ENCODE measurements at regions not wholly inside any gene's neighbourhood (a gene's known extent, or its start where the extent isn't known, plus 50 kb on each side); places are given as distances from the start of the nearest gene placed in this dataset.
A peak's percentile ranks its signal among the peaks of the same experiment; 100 is the strongest.

DNA sequence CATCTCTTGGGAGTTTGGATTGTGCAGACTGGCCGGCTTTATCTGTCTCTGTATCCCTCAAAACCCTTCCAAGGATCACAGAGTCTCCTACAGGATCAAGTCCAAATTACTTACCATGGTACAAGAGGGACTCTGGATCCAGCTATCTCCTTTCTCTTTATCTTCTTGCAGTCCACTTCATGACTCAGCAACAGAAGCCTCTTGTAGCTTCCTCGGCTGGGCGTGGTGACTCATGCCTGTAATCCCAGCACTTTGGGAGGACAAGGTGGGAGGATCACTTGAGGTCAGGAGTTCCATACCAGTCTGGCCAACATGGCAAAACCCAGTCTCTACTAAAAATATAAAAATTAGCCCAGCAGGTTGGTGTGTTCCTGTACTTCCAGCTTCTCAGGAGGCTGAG is 189.7 kb downstream of the BCAT1 start:
- DNase-seq, result no peak

DNA sequence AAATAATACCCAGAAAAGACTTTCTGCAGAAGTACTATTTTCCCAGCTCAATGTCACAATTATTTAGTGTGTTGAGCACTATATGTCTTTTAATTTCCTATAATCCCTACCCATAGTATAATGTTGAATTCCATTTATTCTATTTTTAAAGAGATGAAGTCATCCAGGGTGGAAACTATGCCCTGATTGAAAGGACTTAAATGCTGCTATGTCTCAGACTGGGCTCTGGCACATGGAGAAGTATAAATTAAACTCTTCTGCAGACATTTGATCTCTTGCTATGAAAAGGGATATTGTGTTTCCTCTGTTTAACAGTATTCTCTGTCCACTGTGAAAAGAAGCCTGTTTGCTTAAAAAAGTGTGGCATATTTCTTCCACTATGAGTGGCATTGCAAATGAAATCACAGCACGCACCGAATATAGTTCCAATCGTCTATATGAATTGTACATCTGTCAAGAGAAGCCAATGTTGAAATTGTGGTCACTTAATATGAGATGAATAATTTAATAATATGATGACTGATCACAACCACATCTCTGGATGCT is 192.3 kb downstream of the BCAT1 start:
- DNase-seq, result no peak

DNA sequence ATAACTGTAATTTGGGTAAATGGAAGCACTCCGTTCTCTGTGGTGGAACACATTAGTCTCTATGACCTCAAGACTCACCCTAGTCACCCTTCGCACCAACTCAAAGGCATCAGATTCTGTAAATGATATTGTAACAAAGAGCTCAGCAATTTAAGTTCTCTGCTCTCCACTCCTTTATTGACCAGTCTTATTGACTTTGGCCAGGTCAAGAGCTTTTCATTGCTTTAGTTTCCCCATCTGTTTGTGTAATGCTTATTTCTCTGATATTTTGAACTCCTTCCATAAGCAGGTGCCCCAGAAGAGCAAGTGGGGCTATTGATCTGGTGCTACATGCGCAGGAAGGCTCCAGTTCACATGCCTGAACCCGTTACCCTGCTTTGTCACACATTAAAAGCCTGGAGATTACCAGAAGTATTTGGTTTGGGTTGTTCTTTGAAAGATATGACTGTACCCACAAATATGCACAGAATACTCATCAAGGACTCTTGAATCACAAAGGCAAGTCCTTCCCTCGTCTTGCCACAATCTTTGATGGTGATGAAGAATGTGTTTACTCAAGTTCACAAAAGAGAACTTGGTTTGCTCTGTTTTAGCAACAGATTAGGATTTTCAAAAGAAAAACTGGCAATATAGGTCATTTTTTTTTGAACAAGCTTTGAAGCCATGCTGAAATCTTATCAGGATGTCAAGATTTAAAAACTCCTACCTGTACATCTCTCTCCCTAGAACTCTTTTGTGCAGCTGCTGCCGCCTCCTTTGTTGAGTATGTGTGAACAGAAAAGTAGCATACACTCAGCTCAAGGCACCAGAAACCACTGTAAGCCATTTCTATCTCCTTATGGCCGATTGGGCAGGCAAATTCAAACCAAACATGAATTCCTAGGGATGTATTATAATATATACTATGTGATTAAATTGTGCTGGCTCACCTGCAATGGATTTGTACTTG is 193.9 kb downstream of the BCAT1 start:
- DNase-seq, result no peak

DNA sequence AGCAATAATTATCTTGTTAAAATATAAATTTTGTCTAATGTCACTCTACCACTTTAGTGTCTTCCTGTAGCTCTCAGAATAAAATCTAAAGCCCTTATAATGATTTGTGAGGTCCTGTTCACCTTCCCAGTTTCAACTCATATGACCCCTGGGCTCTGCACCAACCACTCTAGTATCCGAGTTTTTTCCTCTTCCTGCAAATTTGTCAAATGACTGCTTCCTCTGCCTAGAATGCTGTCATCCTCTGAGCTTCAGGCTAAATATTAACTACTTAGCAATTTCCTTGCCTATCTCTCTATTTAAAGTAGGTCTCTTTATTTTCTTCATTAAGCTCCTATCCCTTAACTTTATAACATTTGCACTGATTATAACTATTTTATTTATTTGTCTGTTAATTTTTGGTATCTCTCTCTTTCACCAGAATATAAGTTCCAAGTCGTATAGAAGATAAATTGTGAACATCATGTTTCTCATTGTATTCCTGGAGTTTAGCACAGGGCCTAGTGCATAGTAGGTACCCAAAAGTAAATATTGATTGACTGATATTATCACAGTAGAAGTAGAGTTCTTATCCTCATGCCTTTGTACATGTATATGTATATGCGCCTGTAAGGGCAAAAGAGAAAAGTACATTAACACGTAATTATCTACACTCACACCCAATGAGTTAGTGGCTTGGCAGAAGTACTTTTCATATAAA is 196.0 kb downstream of the BCAT1 start:
- DNase-seq, result no peak

DNA sequence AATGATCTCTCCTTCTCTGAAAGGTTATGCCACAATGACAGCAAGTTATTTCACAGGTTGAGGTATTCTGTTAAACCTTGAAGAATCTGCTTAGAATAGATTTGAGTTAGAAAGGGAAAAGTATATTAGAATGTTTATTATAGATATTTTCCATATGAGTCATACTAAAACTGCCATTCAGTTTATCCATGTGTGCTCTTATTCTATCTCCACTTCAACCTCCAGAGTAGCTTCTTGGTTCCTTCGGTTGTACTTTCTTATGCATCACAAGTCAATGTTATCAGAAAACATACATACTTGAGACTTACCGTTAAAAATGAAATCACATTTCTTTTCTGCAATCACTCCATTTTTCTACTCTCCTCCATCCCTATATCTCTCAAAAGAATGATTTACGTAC is 197.7 kb downstream of the BCAT1 start:
- DNase-seq, result no peak

DNA sequence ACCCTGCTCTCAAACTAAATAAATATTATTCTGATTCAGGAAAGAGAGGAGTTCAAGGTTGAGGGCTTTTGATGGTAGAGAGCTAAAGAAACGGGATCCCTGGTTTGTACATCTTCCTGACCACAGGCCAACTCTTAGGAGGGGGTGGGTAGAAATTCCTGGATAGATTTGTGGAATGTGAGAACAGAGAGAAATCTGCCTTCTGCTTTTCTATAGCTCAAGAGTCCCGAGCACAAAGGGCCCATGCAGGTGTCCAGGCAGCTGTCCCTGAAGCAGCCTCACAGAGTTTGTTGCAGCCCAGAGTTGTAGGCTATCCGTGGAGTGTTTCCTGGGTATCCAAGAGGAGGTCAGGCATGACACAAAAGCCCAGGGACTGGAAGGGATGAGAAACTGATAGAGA is 198.6 kb downstream of the BCAT1 start:
- DNase-seq, result no peak

DNA sequence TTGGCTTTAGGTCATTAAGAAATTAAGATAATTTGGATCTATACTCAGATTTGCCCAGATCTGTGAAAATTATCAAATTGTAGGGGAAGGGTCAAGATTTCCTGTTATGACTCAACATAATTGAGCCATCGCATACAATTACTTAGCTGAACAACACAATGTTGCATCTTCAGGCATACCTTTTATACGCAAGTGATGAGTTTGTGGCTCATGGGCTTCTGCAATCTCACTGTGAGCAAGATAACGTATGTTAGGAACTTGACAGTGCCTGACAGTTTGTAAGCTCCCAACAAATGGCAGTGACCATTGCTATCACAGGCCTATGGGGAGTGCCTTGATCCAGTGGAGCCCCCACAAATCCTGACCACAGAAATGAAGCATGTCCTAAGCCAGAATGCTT is 199.7 kb downstream of the BCAT1 start:
- DNase-seq, result no peak

DNA sequence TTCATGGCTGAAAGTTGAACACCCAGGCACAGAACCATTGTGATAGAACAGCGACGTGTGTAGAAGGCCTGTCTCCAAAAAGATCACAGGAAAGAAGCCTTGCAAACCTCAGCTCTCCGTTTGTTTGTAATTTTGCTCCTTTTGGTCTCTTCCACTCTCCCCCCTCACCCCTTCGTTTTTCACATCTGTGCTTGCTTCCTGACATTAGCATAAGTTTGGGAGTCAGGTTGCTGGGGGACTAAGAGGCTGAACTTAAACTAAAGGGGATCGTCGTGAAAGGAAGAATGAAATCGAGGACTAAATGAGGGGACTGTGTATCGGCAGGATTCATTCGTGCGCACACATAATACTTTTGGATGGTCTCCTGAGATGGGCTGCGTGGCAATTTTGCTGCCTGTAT is 200.6 kb downstream of the BCAT1 start:
- no peak for DNase-seq

DNA sequence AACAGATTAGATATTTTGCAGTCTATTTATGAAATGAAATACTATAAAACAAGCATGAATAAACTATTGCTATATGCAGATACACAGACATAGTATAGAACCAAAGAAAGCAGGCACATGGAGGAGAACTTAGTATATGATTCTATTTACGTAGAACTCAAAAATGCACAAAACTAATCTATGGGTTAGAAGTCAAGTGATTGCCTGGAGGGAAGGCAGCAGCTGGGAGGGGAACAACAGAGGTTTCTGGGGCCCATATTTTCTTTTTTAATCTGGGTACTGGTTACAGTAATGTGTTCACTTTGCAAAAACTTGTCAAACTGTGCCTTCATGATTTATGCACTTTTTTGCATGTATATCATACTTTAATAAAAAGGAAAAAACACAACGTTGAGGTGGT is 202.0 kb downstream of the BCAT1 start:
- no peak for DNase-seq

DNA sequence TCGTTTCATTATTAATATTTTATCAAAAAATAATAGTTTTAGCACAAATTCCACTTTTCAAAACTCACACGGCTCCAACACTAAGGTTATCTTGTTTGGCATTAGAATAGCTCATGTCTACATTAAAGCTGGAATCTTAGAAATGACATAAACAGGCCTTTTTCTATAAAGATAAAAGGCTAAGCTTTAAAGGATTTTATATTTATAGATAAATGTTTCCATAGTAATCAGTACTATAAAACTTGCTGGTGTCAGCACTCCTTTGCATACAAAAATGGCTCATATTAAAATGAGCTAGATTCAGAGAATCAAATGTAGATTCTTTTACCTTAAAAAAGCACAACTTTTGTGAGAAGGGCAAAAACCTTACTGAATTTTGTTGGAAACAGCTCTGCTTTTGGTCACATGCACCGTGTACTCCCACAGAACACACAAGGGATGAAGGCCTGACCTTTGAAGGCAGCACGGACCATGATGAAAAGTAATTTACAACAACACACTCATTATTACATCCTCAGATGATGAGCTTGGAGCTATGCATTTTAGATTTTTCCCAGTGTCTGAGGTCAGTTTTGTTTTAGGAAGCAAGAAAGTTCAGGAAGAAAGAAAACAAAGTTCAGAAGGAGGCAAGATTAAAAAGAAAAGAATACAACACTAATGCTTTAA is 202.8 kb downstream of the BCAT1 start:
- DNase-seq, result no peak

DNA sequence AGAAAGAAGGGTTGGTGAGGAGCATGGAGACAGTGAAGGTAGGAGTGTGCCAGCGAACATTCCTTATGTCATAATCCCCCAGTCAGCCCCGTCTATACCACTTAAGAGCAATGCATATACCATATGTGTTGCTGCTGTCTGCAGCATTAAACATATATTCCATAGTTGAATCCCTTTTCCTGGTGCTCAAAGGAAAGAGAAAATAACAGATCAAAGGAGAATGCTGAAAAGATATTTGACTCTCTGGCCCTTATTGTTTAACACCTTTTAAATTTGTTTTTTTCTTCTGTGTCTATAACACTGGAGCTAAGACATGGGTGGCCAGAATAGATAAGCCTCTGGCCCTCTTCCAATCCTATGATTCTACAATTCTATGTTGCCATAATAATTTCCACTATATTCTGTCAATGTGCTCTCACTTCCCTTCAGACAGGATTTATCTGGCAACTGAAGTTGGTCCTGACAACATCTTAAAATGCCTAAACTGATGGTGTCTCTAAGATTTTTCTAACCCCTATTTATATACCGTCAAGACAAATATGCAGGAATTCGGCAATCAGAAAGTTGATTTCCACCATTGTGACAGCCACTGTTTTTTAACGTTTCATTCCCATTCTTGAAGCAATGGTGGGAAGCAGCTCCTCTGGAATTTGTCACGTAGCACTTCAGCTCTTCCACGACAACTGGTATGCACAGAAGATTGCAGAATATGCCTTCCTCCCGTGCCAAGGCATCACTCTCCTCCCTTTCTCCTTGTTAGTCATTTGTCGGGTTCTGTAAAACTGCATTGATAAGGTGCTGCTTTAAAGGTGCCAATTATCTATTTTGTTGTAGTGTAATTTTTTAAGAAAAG is 204.7 kb downstream of the BCAT1 start:
- DNase-seq, result no peak

DNA sequence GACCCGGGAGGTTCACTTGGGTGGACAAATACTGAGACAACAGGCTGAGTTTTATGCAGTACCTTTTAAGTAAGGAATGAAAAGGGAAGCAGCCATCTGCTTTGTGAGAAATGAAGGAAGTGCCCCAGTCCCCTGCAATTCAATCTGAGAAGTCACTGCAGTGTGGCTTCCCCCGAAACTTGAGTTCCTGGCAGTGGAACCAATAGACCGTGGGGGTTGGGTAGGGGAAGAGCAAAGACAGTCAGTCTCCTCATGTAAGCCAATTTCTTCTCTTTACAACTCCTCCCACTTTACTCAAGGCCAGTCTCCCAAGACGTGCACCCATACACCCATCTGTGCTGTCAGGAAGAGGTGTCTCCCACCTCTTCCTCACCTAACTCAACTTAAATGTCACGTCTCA is 206.5 kb downstream of the BCAT1 start:
- no peak for DNase-seq

DNA sequence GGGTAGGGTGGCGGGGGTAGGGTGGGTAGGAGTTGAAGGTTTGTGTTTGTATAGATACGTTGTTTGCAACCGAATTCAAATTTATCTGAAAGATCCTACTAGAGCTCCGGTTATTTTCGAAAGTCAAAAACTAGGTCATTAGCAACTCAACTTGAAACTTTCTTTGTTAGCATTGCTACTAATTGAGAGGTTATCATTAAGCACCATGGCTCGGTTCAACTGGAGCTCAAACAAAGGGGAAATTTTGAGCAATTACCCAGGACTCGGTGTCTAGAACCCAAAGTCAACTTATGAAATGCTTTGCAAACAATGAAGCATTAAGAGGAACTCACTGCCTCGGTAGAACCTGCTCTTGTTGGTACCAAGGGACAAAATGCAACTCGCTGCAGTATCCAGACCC is 207.7 kb downstream of the BCAT1 start:
- no peak for DNase-seq

DNA sequence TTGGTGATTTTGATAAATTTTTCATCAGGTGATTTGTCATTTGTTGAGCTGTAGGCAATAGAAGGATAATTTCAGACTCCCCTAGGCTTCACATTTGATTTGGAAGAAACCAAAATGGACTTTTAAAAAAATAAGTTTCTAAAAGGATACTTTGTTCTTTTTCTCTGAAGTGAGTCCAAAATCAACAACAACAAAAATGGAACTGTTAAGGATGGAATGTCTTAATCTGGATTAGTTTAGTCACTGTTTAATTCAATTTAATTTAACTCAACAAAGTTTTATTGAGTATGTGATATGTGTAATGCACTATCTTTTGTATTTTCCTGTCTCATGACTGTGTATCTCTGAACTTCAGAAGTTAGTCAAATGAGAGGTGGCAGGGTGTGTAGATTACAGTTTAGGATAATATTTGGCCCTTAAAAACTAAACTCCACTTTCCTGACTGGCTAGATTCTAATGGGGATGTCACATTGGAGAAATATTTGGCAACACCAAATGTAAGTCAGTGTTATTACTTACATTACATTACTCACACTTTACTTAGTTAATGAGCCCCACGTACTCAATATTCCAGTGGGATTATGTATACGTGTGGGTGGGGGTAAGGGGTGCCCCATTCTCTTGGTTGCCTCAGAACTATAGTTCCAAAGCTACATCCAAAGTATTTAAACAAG is 209.7 kb downstream of the BCAT1 start:
- DNase-seq, result no peak

DNA sequence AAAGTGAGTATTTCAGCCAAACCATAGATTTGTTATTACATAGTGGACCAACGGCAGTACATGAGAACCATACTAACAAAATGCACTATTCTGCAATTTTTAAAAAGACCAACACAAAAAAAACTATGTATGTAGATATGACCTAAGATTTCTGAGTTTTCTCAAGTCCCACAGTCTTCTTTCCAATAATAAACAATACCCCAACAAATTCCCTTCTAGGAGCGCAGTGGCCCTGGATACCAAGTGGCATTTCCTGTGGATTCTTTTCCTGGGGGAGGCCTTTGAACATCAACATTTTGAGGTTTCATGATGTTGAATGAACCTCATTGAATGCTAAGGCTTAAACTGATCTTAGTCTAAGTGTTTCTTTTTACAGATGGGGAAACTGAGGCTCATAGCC is 210.5 kb downstream of the BCAT1 start:
- no peak for DNase-seq

DNA sequence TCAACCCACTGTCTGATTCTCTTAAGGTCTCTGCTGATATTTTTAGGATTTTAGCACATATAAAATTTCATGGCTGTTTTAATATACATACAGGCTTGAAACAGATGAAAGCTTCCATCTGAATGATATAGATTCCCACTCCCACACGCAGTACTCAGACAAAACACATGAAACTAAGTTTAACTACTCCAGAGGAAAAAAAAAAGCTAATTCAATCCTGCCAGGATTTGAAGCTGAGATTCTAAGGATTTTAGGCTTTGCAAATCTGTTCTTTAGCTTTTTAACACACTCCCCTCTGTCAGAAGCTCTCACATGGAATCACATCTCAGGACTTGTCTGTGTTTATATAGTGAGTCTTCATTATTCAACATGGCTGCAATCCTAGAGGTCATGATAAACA is 217.3 kb downstream of the BCAT1 start:
- no peak for DNase-seq

DNA sequence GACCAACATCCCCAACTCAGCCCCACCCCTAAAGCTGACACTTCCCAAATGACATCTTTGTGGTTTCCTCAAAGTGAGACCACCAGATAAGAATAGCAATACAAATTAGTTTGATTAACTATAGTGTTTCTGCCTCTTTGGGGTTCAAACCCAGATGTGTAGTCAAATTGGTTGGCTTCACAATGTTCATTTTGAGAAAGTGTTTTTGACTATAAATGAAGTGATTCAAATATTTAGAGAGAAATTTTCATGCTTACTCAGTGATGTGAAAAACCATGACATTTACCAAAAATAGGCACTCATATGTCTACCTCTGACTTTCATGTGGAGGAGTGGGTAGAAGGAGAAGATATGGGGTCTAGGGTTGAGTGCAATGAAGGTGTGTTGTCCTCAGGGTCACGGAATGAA is 218.4 kb downstream of the BCAT1 start:
- no peak for DNase-seq

DNA sequence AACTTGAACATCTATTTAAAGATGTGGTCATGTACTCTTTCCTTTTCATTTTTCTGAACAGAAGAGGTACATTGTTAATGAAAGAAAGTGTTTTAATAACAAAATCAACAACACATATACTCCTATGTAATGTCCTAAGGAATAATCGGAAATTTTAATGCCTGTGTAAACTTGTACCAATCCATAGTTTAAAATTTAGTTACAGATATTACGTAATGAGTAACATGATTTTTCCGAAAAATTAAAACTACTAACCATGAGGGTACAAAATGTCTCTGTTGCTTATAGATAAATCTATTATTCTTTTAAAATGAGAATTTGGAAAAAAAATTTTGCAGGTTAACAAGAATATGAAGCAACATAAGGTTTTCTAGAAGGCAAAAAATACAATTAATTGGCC is 220.1 kb downstream of the BCAT1 start:
- DNase-seq, result no peak

DNA sequence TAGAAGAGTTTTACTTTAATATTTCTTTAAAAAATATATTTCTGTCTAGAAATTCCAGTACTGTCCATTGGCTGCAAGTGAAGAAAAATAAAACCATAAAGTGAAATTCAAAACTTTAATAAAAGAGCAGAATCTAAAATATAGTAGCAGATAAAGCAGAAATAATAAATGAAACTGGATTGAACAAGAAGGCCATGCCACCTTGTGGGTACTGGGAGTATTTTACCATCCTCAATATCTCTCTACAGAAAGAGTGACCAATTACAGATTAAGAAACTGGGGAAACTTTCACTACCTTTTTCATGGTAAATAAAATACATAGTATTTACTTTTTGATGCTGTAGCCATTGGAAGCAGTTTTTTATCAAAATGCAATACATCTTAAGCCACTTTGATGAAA is 220.5 kb downstream of the BCAT1 start:
- peak; percentile 24 for DNase-seq

DNA sequence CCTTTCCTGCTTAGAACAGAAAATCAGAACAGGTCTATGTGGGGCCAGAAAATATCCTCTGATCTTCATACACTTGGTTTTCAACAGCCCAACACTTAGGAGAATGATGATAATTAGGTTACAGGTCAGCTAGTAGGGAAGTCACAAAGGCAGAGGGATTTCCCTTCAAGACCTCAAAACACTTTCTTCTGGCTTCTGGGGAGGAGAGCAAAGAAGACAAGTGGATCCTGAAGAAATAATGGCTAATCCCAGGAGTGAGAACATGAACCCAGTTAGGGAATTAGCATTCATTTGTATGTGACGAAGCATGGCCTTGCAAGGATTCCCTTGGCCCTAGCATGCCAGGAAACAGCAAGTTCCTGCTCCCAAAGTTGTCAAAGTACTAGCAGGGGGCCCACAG is 223.3 kb downstream of the BCAT1 start:
- no peak for DNase-seq

DNA sequence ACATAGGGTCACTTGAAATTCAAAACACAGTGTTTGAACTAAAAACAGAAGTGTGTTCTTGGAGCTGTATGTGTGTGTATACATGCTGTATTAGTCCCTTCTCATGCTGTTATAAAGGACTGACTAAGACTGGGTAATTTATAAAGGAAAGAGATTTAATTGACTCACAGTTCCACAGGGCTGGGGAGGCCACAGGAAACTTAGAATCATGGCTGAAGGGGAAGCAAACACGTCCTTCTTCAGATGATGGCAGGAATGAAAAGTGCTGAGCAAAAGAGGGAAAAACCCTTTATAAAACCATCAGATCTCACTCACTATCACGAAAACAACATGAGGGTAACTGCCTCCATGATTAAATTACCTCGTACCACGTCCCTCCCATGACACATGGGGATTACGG is 224.1 kb downstream of the BCAT1 start:
- no peak for DNase-seq

DNA sequence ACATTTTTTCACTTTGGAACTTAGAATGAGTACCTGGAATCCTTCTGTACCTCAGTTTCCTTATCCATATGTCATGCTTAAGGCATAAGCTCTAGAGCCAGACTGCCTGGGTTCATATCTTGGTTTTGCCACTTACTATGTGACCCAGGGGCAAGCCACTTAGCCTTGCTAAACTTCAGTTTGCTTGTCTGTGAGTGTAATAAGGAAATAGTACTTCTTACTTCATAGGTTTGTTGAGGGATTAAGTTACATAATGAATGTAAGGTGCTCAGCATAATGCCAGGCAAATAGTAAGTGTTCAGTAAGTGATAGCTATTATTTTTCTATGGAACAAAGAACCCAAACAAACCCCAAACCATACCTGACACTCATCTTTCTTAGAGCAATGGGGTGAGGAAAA is 225.1 kb downstream of the BCAT1 start:
- DNase-seq, result no peak
